Pancreas (tissue), 10 donors: ENCODE measurements at regions not wholly inside any gene's neighbourhood (a gene's known extent, or its start where the extent isn't known, plus 50 kb on each side); places are given as distances from the start of the nearest gene placed in this dataset.

Experiments
- ATAC-seq, 4 donors: fragments of 200-7000 bp; cut with Tn5 transposase; one replicate each; pipeline versions ENCODE4 v1.8.0 to v1.9.1; 2020; ENCODE audit warnings: mild to moderate bottlenecking in 4 of 4, moderate library complexity in 4 of 4
- DNase-seq, 6 donors: peaks; one replicate each; pipeline ENCODE4 v3.0.0-alpha.2; 2020
- FAIRE-seq: peaks from 2 replicates; lab custom pipeline; 2012; peaks lifted over from hg19 to GRCh38; lab: Jason Lieb, UNC
- H3K27ac ChIP-seq, 4 donors: fragments of 200-600 bp; sonication (generic); 1 replicate in 3 of 4; 2 replicates in 1 of 4; pipeline versions ENCODE4 v1.5.0 to v1.8.0; 2020
- H3K27me3 ChIP-seq, 4 donors: fragments of 200-600 bp; one replicate each; pipeline ENCODE4 v1.8.0; 2021
- H3K36me3 ChIP-seq, 3 donors: fragments of 200-600 bp; sonication (generic) in 1 of 3; one replicate each; pipeline versions ENCODE4 v1.5.0 to v1.8.0; 2020 to 2021
- H3K4me1 ChIP-seq, 3 donors: fragments of 200-600 bp; one replicate each; pipeline ENCODE4 v1.8.0; 2021
- H3K4me3 ChIP-seq, 4 donors: fragments of 200-600 bp; sonication (generic) in 2 of 4; one replicate each; pipeline versions ENCODE4 v1.5.0 to v1.8.0; 2020 to 2021
- H3K9me3 ChIP-seq, 4 donors: fragments of 200-600 bp; one replicate each; pipeline ENCODE4 v1.8.0; 2021
- CTCF ChIP-seq, 4 donors: fragments of 200-600 bp; sonication (generic) in 3 of 4; IDR thresholded peaks; one replicate each; pipeline versions ENCODE4 v1.5.0 to v1.8.0; 2021; ENCODE audit warnings: antibody characterized with exemption in 4 of 4
- whole genome bisulfite sequencing, 2 donors: extraction: QIAGEN DNeasy Blood & Tissue Kit; methylation state at CpG; one replicate each; pipeline ENCODE4 v1.1.7; 2013; 5-methylcytosine and 5-hydroxymethylcytosine counted together
- intact Hi-C, 3 donors: fragments of 100-400 bp; cut with DNase I; formaldehyde crosslinking; loops; one replicate each; pipeline versions ENCODE4 v1.11.1 to v1.14.2; 2022
- donor health status: healthy with polysubstance abuse.
- donor health status: DM: no; HTN: no; CAD: no; lungs with moderate emphysema.
- donor health status: DM: no; HTN: no; CAD: no.
- donor health status: control.
- donor health status: control.
- donor health status: Bipolar disorder and iron deficiency.
- donor health status: DM: yes; HTN: yes; CAD: no.
- donor health status: DM: no; HTN: no; CAD: no.
- donor health status: DM: no; HTN: no; CAD: no.
- donor health status: DM: yes; HTN: yes; CAD: no.

GRCh38 chr4:127304356-127304755, 328.4 kb upstream of the INTU start:
- TF ChIP-seq CTCF (IDR thresholded peaks at IDR 0.05) = no peak
- intact Hi-C loops = no loop called here
- DNase-seq (no peak), FAIRE-seq (no peak), ATAC-seq (peak in 1 of 4 donors; percentile 22)
- WGBS, 2 donors = 42% methylated on average over 2 of the region's 2 CpGs
- Histone ChIP-seq H3K4me3 (no peak overlapping the region), H3K4me1 (no peaks in the 10 kb centered on the region), H3K36me3 (no peaks in the 10 kb centered on the region), H3K27me3 (no peaks in the 10 kb centered on the region), H3K9me3 (no peaks in the 10 kb centered on the region), H3K27ac (no peak overlapping the region)

GRCh38 chr4:127307996-127308395, 324.8 kb upstream of the INTU start:
- ATAC-seq (no peak), DNase-seq (no peak), FAIRE-seq (no peak)
- Histone ChIP-seq H3K4me1 (no peaks in the 10 kb centered on the region), H3K9me3 (no peaks in the 10 kb centered on the region), H3K4me3 (no peak overlapping the region), H3K27ac (no peak overlapping the region), H3K27me3 (no peaks in the 10 kb centered on the region), H3K36me3 (no peaks in the 10 kb centered on the region)
- intact Hi-C loops = no loop called here
- 55 to 65% methylated on average over 3 of the region's 3 CpGs for WGBS, 2 donors
- no peak for TF ChIP-seq CTCF (IDR thresholded peaks at IDR 0.05)

- no peak for ATAC-seq
- FAIRE-seq = no peak
- H3K36me3 ChIP-seq = no peaks in the 10 kb centered on the region
- H3K27me3 ChIP-seq = no peaks in the 10 kb centered on the region
- intact Hi-C loops = no loop called here
- WGBS, 2 donors = 42 to 48% methylated on average over 3 of the region's 3 CpGs
- H3K27ac ChIP-seq = no peak overlapping the region
- H3K4me3 ChIP-seq = no peak overlapping the region
- no peak for TF ChIP-seq CTCF (IDR thresholded peaks at IDR 0.05)
- no peaks in the 10 kb centered on the region for H3K4me1 ChIP-seq
- H3K9me3 ChIP-seq = no peaks in the 10 kb centered on the region
- DNase-seq = no peak
Measured at GRCh38 chr4:127309369-127310102, 323.2 kb upstream of the INTU start.

- Histone ChIP-seq H3K4me3 (no peak overlapping the region), H3K4me1 (no peaks in the 10 kb centered on the region), H3K27ac (no peak overlapping the region), H3K9me3 (no peaks in the 10 kb centered on the region), H3K27me3 (no peaks in the 10 kb centered on the region), H3K36me3 (no peaks in the 10 kb centered on the region)
- WGBS, 2 donors = 67 to 73% methylated on average over 1 of the region's 1 CpG
- FAIRE-seq (no peak), DNase-seq (no peak), ATAC-seq (no peak)
- TF ChIP-seq CTCF (IDR thresholded peaks at IDR 0.05) = no peak
- intact Hi-C loops = no loop called here
Measured at GRCh38 chr4:127311371-127311770, 321.4 kb upstream of the INTU start.

GRCh38 chr4:127311924-127312323, 320.8 kb upstream of the INTU start:
- no peak overlapping the region for H3K4me3 ChIP-seq
- no peaks in the 10 kb centered on the region for H3K9me3 ChIP-seq
- no peaks in the 10 kb centered on the region for H3K4me1 ChIP-seq
- FAIRE-seq (no peak), ATAC-seq (no peak), DNase-seq (no peak)
- WGBS, 2 donors = 91 to 93% methylated on average over 8 of the region's 8 CpGs
- no peaks in the 10 kb centered on the region for H3K27me3 ChIP-seq
- intact Hi-C loops = no loop called here
- H3K27ac ChIP-seq = no peak overlapping the region
- no peaks in the 10 kb centered on the region for H3K36me3 ChIP-seq
- no peak for TF ChIP-seq CTCF (IDR thresholded peaks at IDR 0.05)
